ENCODE measurements at regions not wholly inside any gene's neighbourhood (a gene's known extent, or its start where the extent isn't known, plus 50 kb on each side); places are given as distances from the start of the nearest gene placed in this dataset.
"Not testable (repeated sequence)": the region's sequence is repeated elsewhere in the genome, so short reads cannot be mapped to it uniquely, and the experiment has no call there.

GRCh38 chr9:39559384-39559783 is 203.9 kb downstream of the SPATA31A1 start:
- H3K4me1 ChIP-seq (ENCODE audit: control insufficient read depth in 1 of 2, extremely low read depth in 1 of 2, insufficient read depth in 2 of 2, low read length in 2 of 2); H3K4me3 Mint-ChIP-seq; H3K27ac ChIP-seq (ENCODE audit: low read length); H3K27me3 Mint-ChIP-seq; H3K9me3 Mint-ChIP-seq; CTCF ChIA-PET; H3K4me1 Mint-ChIP-seq; H3K9me3 ChIP-seq; H3K4me3 ChIP-seq (ENCODE audit: control insufficient read depth in 1 of 2, extremely low read depth in 1 of 2, low read length in 1 of 2); H3K27ac Mint-ChIP-seq; H3K36me3 Mint-ChIP-seq; H3K36me3 ChIP-seq (ENCODE audit: control insufficient read depth in 2 of 2, extremely low read depth in 1 of 2, insufficient read depth in 1 of 2, low read length in 1 of 2); POLR2A ChIA-PET; H3K27me3 ChIP-seq (replicated peaks in 1 of 2; ENCODE audit: control insufficient read depth in 2 of 2, extremely low read depth in 1 of 2, insufficient read depth in 2 of 2, low read length in 1 of 2): not testable (repeated sequence)
- ATAC-seq (replicated peaks in 1 of 4) (peak in 1 of 4 experiments; percentile 40), DNase-seq (peak in 27 of 35 experiments; percentile 2 to 45 (median 16))
- no CpG with 5 or more reads among the region's 8 CpGs for WGBS (ENCODE audit: insufficient coverage)

GRCh38 chr9:39566782-39567181 is 211.3 kb downstream of the SPATA31A1 start:
- DNase-seq; H3K4me3 Mint-ChIP-seq; H3K4me1 ChIP-seq (ENCODE audit: control insufficient read depth in 1 of 2, extremely low read depth in 1 of 2, insufficient read depth in 2 of 2, low read length in 2 of 2); H3K27ac ChIP-seq (ENCODE audit: low read length); H3K27me3 Mint-ChIP-seq; H3K27me3 ChIP-seq (replicated peaks in 1 of 2; ENCODE audit: control insufficient read depth in 2 of 2, extremely low read depth in 1 of 2, insufficient read depth in 2 of 2, low read length in 1 of 2); H3K4me3 ChIP-seq (ENCODE audit: control insufficient read depth in 1 of 2, extremely low read depth in 1 of 2, low read length in 1 of 2); H3K9me3 Mint-ChIP-seq; H3K4me1 Mint-ChIP-seq; POLR2A ChIA-PET; ATAC-seq (replicated peaks in 1 of 4); H3K36me3 Mint-ChIP-seq; H3K36me3 ChIP-seq (ENCODE audit: control insufficient read depth in 2 of 2, extremely low read depth in 1 of 2, insufficient read depth in 1 of 2, low read length in 1 of 2); CTCF ChIA-PET; H3K9me3 ChIP-seq; H3K27ac Mint-ChIP-seq: not testable (repeated sequence)
- no CpG with 5 or more reads among the region's 6 CpGs for WGBS (ENCODE audit: insufficient coverage)

GRCh38 chr9:39567396-39567795 is 211.9 kb downstream of the SPATA31A1 start:
- H3K4me3 Mint-ChIP-seq; ATAC-seq (replicated peaks in 1 of 4); H3K36me3 ChIP-seq (ENCODE audit: control insufficient read depth in 2 of 2, extremely low read depth in 1 of 2, insufficient read depth in 1 of 2, low read length in 1 of 2); H3K27ac ChIP-seq (ENCODE audit: low read length); H3K36me3 Mint-ChIP-seq; H3K4me1 Mint-ChIP-seq; H3K27ac Mint-ChIP-seq; H3K9me3 Mint-ChIP-seq; DNase-seq; CTCF ChIA-PET; H3K27me3 ChIP-seq (replicated peaks in 1 of 2; ENCODE audit: control insufficient read depth in 2 of 2, extremely low read depth in 1 of 2, insufficient read depth in 2 of 2, low read length in 1 of 2); H3K4me1 ChIP-seq (ENCODE audit: control insufficient read depth in 1 of 2, extremely low read depth in 1 of 2, insufficient read depth in 2 of 2, low read length in 2 of 2); H3K27me3 Mint-ChIP-seq; H3K9me3 ChIP-seq; POLR2A ChIA-PET; H3K4me3 ChIP-seq (ENCODE audit: control insufficient read depth in 1 of 2, extremely low read depth in 1 of 2, low read length in 1 of 2): not testable (repeated sequence)
- 100% methylated on average over 1 of the region's 1 CpG for WGBS (ENCODE audit: insufficient coverage)

- H3K27ac Mint-ChIP-seq; H3K36me3 Mint-ChIP-seq; H3K4me3 Mint-ChIP-seq; H3K9me3 ChIP-seq; H3K4me1 Mint-ChIP-seq; H3K27me3 ChIP-seq (replicated peaks in 1 of 2; ENCODE audit: control insufficient read depth in 2 of 2, extremely low read depth in 1 of 2, insufficient read depth in 2 of 2, low read length in 1 of 2); ATAC-seq (replicated peaks in 1 of 4); H3K27me3 Mint-ChIP-seq; CTCF ChIA-PET; DNase-seq; H3K4me1 ChIP-seq (ENCODE audit: control insufficient read depth in 1 of 2, extremely low read depth in 1 of 2, insufficient read depth in 2 of 2, low read length in 2 of 2); H3K36me3 ChIP-seq (ENCODE audit: control insufficient read depth in 2 of 2, extremely low read depth in 1 of 2, insufficient read depth in 1 of 2, low read length in 1 of 2); H3K4me3 ChIP-seq (ENCODE audit: control insufficient read depth in 1 of 2, extremely low read depth in 1 of 2, low read length in 1 of 2); H3K9me3 Mint-ChIP-seq; H3K27ac ChIP-seq (ENCODE audit: low read length); POLR2A ChIA-PET: not testable (repeated sequence)
- no CpG with 5 or more reads among the region's 2 CpGs for WGBS (ENCODE audit: insufficient coverage)
These were observed 213.4 kb downstream of the SPATA31A1 start for GRCh38 chr9:39568900-39569299.

GRCh38 chr9:39573024-39574022 is 217.9 kb downstream of the SPATA31A1 start:
- DNase-seq; H3K27ac Mint-ChIP-seq; H3K4me1 Mint-ChIP-seq; H3K36me3 ChIP-seq (ENCODE audit: control insufficient read depth in 2 of 2, extremely low read depth in 1 of 2, insufficient read depth in 1 of 2, low read length in 1 of 2); CTCF ChIA-PET; POLR2A ChIA-PET; H3K27me3 ChIP-seq (replicated peaks in 1 of 2; ENCODE audit: control insufficient read depth in 2 of 2, extremely low read depth in 1 of 2, insufficient read depth in 2 of 2, low read length in 1 of 2); H3K4me3 ChIP-seq (ENCODE audit: control insufficient read depth in 1 of 2, extremely low read depth in 1 of 2, low read length in 1 of 2); ATAC-seq (replicated peaks in 1 of 4); H3K36me3 Mint-ChIP-seq; H3K4me1 ChIP-seq (ENCODE audit: control insufficient read depth in 1 of 2, extremely low read depth in 1 of 2, insufficient read depth in 2 of 2, low read length in 2 of 2); H3K27ac ChIP-seq (ENCODE audit: low read length); H3K27me3 Mint-ChIP-seq; H3K9me3 ChIP-seq; H3K4me3 Mint-ChIP-seq; H3K9me3 Mint-ChIP-seq: not testable (repeated sequence)
- 61% methylated on average over 2 of the region's 10 CpGs for WGBS (ENCODE audit: insufficient coverage)

- H3K36me3 Mint-ChIP-seq; H3K4me3 Mint-ChIP-seq; H3K4me1 ChIP-seq (ENCODE audit: control insufficient read depth in 1 of 2, extremely low read depth in 1 of 2, insufficient read depth in 2 of 2, low read length in 2 of 2); H3K4me3 ChIP-seq (ENCODE audit: control insufficient read depth in 1 of 2, extremely low read depth in 1 of 2, low read length in 1 of 2); H3K36me3 ChIP-seq (ENCODE audit: control insufficient read depth in 2 of 2, extremely low read depth in 1 of 2, insufficient read depth in 1 of 2, low read length in 1 of 2); H3K9me3 Mint-ChIP-seq; H3K9me3 ChIP-seq; ATAC-seq (replicated peaks in 1 of 4); H3K27me3 Mint-ChIP-seq; CTCF ChIA-PET; H3K27ac Mint-ChIP-seq; H3K27me3 ChIP-seq (replicated peaks in 1 of 2; ENCODE audit: control insufficient read depth in 2 of 2, extremely low read depth in 1 of 2, insufficient read depth in 2 of 2, low read length in 1 of 2); POLR2A ChIA-PET; DNase-seq; H3K27ac ChIP-seq (ENCODE audit: low read length); H3K4me1 Mint-ChIP-seq: not testable (repeated sequence)
- WGBS (ENCODE audit: insufficient coverage), result no CpG with 5 or more reads among the region's 4 CpGs
These were observed 223.5 kb downstream of the SPATA31A1 start for GRCh38 chr9:39579000-39579399.

- H3K4me3 ChIP-seq (ENCODE audit: control insufficient read depth in 1 of 2, extremely low read depth in 1 of 2, low read length in 1 of 2); H3K9me3 Mint-ChIP-seq; ATAC-seq (replicated peaks in 1 of 4); H3K27me3 Mint-ChIP-seq; H3K27ac ChIP-seq (ENCODE audit: low read length); H3K27me3 ChIP-seq (replicated peaks in 1 of 2; ENCODE audit: control insufficient read depth in 2 of 2, extremely low read depth in 1 of 2, insufficient read depth in 2 of 2, low read length in 1 of 2); CTCF ChIA-PET; DNase-seq; H3K9me3 ChIP-seq; H3K4me3 Mint-ChIP-seq; POLR2A ChIA-PET; H3K4me1 ChIP-seq (ENCODE audit: control insufficient read depth in 1 of 2, extremely low read depth in 1 of 2, insufficient read depth in 2 of 2, low read length in 2 of 2); H3K36me3 Mint-ChIP-seq; H3K4me1 Mint-ChIP-seq; H3K36me3 ChIP-seq (ENCODE audit: control insufficient read depth in 2 of 2, extremely low read depth in 1 of 2, insufficient read depth in 1 of 2, low read length in 1 of 2); H3K27ac Mint-ChIP-seq: not testable (repeated sequence)
- WGBS (ENCODE audit: insufficient coverage), result no CpG with 5 or more reads among the region's 3 CpGs
These were observed 225.8 kb downstream of the SPATA31A1 start for GRCh38 chr9:39581296-39581695.
